Activated naive CD8-positive, alpha-beta T cell treated with anti-CD3 and anti-CD28 coated beads, Interleukin-2, amount 50 U/mL, for 24 hours (primary cell): ENCODE measurements at regions not wholly inside any gene's neighbourhood (a gene's known extent, or its start where the extent isn't known, plus 50 kb on each side); places are given as distances from the start of the nearest gene placed in this dataset.

Experiments used
- ATAC-seq: fragments of 150-1000 bp; cut with Tn5 transposase; one replicate; pipeline ENCODE4 v1.10.0; 2021
- DNase-seq: peaks from one replicate; pipeline ENCODE4 v3.0.0; 2021
- H3K27ac Mint-ChIP-seq: one replicate; pipeline ENCODE4 v1.8.0; 2021; ENCODE audit warnings: mild to moderate bottlenecking, mixed read lengths
- H3K27me3 Mint-ChIP-seq: one replicate; pipeline ENCODE4 v1.8.0; 2021; ENCODE audit warnings: mixed read lengths
- H3K36me3 Mint-ChIP-seq: one replicate; pipeline ENCODE4 v1.8.0; 2021; ENCODE audit warnings: low read depth, mixed read lengths
- H3K4me1 Mint-ChIP-seq: one replicate; pipeline ENCODE4 v1.8.0; 2021; ENCODE audit warnings: mixed read lengths
- H3K4me3 Mint-ChIP-seq: one replicate; pipeline ENCODE4 v1.8.0; 2021; ENCODE audit warnings: mild to moderate bottlenecking, moderate library complexity, mixed read lengths
- H3K9me3 Mint-ChIP-seq: one replicate; pipeline ENCODE4 v1.8.0; 2021; ENCODE audit warnings: mixed read lengths

GRCh38 chr6:128759447-128759846 lies 123.5 kb upstream of the LAMA2 start:
- Mint-ChIP-seq H3K27me3 (peaks cover 5% of the 10 kb centered on the region), H3K4me1 (no peaks in the 10 kb centered on the region), H3K36me3 (no peaks in the 10 kb centered on the region), H3K9me3 (no peaks in the 10 kb centered on the region), H3K4me3 (no peak overlapping the region), H3K27ac (no peak overlapping the region)
- DNase-seq (no peak), ATAC-seq (peak; percentile 7)

GRCh38 chr6:128757961-128758360 lies 125.0 kb upstream of the LAMA2 start:
- ATAC-seq: no peak
- Mint-ChIP-seq H3K4me1 (no peaks in the 10 kb centered on the region), H3K27me3 (peaks cover 5% of the 10 kb centered on the region), H3K9me3 (no peaks in the 10 kb centered on the region), H3K36me3 (no peaks in the 10 kb centered on the region), H3K4me3 (no peak overlapping the region), H3K27ac (no peak overlapping the region)
- no peak for DNase-seq

- H3K36me3 Mint-ChIP-seq: no peaks in the 10 kb centered on the region
- H3K4me3 Mint-ChIP-seq: no peak overlapping the region
- H3K4me1 Mint-ChIP-seq: no peaks in the 10 kb centered on the region
- H3K27me3 Mint-ChIP-seq: peaks cover 9% of the 10 kb centered on the region
- H3K9me3 Mint-ChIP-seq: no peaks in the 10 kb centered on the region
- H3K27ac Mint-ChIP-seq: no peak overlapping the region
- DNase-seq (no peak), ATAC-seq (no peak)
These were observed 128.2 kb upstream of the LAMA2 start for GRCh38 chr6:128754658-128755256.

DNA sequence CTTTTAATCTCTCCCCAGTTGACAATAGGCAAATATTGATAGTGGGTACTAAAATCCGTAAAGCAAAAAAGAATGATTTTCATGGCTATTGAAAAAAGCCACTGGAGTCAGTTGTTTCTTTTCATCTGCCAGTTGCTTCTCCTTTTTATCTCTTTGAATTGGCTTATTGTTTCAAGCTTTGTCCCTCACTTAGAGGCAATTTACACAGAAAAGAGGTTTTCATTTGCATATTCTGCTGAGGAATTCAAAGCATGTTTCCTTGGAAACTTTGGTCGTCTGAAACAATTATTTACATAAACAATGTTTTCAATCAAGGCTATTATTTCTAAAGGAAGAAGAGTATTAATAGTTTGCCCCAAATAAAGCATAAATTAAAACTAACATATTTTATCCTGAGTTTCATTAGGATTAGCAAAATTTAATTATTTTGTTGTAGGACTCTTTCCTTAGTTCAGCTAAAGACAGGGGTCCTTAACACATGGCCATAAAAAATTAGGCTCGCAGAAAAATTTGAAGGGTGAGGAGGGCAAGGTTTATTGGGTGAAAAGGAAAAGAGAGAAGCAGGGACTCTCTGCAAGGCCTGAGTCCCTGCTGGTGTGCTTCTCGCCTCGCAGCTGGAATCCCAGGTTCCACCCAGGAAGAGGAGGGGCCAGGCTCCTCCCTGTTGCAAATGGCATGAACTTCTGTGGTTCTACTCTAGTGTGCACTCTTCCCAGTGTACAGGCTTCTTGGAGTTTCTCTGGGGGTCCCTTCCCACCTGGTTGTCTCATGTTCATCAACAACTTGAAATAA lies 138.8 kb upstream of the LAMA2 start:
- ATAC-seq: no peak
- Mint-ChIP-seq H3K4me3 (no peak overlapping the region), H3K9me3 (no peaks in the 10 kb centered on the region)

DNA sequence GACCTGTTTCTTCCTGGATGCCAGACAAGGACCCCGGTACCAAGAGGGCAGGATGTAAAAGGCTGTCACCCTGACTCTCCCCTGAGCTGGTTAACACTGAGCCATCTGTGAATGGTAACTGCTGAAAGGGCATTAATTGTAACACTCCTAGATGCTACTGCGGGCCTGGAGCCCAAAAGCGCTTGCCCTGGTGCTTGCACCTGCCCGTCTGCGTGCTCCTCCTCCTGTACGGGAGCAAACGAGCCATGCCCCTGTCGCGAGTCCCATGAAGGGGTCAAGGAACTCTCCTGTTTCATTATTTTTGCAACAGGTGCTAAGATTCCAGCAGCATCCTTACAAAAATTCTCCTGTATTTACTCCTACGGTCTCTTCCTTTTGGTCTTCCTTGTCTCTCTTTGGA lies 140.0 kb upstream of the LAMA2 start:
- H3K36me3 Mint-ChIP-seq: no peaks in the 10 kb centered on the region
- no peak overlapping the region for H3K27ac Mint-ChIP-seq
- no peaks in the 10 kb centered on the region for H3K9me3 Mint-ChIP-seq
- no peak for ATAC-seq
- peaks cover 5% of the 10 kb centered on the region for H3K27me3 Mint-ChIP-seq
- DNase-seq: no peak
- peaks cover 5% of the 10 kb centered on the region for H3K4me1 Mint-ChIP-seq
- H3K4me3 Mint-ChIP-seq: no peak overlapping the region

More for the DNA sequence above, 138.8 kb upstream of the LAMA2 start:
- DNase-seq: no peak
- Mint-ChIP-seq H3K36me3 (no peaks in the 10 kb centered on the region), H3K27me3 (peaks cover 5% of the 10 kb centered on the region), H3K4me1 (no peaks in the 10 kb centered on the region), H3K27ac (no peak overlapping the region)

GRCh38 chr6:128740951-128741350 lies 142.0 kb upstream of the LAMA2 start:
- ATAC-seq (no peak), DNase-seq (no peak)
- Mint-ChIP-seq H3K27me3 (no peaks in the 10 kb centered on the region), H3K36me3 (no peaks in the 10 kb centered on the region), H3K9me3 (no peaks in the 10 kb centered on the region), H3K4me1 (peaks cover 5% of the 10 kb centered on the region), H3K27ac (no peak overlapping the region), H3K4me3 (no peak overlapping the region)

- H3K27me3 Mint-ChIP-seq: peaks cover 2% of the 10 kb centered on the region
- no peaks in the 10 kb centered on the region for H3K9me3 Mint-ChIP-seq
- H3K4me1 Mint-ChIP-seq: peaks cover 5% of the 10 kb centered on the region
- ATAC-seq: no peak
- no peak overlapping the region for H3K27ac Mint-ChIP-seq
- no peak for DNase-seq
- no peaks in the 10 kb centered on the region for H3K36me3 Mint-ChIP-seq
- no peak overlapping the region for H3K4me3 Mint-ChIP-seq
These were observed 143.8 kb upstream of the LAMA2 start for GRCh38 chr6:128739112-128739511.

DNA sequence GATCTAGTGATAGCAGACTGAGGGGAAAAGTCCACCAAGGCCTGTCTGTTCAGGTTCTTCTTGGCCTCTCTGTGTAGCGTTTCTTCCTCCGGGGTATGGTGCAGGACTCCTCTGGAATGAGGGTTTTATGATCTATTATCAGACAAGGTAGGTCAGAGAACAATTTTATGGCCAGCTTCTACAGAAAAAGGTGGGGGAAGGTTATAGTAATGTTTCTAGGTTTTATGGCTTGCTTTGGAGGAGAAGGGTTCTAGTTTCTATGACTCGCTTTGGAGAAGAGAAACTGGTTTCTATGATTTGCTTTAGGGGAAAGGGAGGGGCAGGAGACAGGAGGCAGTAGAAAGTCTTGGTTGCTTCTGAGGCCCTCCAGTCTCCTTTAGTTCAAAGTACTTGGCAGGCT lies 144.8 kb upstream of the LAMA2 start:
- Mint-ChIP-seq H3K27me3 (peaks cover 2% of the 10 kb centered on the region), H3K27ac (no peak overlapping the region), H3K36me3 (no peaks in the 10 kb centered on the region), H3K4me1 (peaks cover 5% of the 10 kb centered on the region), H3K4me3 (no peak overlapping the region), H3K9me3 (no peaks in the 10 kb centered on the region)
- ATAC-seq (peak; percentile 52), DNase-seq (no peak)

GRCh38 chr6:128736780-128737179 lies 146.2 kb upstream of the LAMA2 start:
- no peaks in the 10 kb centered on the region for H3K9me3 Mint-ChIP-seq
- no peaks in the 10 kb centered on the region for H3K36me3 Mint-ChIP-seq
- H3K4me3 Mint-ChIP-seq: no peak overlapping the region
- H3K4me1 Mint-ChIP-seq: peaks cover 5% of the 10 kb centered on the region
- H3K27me3 Mint-ChIP-seq: peaks cover 6% of the 10 kb centered on the region
- H3K27ac Mint-ChIP-seq: no peak overlapping the region
- no peak for ATAC-seq
- no peak for DNase-seq

DNA sequence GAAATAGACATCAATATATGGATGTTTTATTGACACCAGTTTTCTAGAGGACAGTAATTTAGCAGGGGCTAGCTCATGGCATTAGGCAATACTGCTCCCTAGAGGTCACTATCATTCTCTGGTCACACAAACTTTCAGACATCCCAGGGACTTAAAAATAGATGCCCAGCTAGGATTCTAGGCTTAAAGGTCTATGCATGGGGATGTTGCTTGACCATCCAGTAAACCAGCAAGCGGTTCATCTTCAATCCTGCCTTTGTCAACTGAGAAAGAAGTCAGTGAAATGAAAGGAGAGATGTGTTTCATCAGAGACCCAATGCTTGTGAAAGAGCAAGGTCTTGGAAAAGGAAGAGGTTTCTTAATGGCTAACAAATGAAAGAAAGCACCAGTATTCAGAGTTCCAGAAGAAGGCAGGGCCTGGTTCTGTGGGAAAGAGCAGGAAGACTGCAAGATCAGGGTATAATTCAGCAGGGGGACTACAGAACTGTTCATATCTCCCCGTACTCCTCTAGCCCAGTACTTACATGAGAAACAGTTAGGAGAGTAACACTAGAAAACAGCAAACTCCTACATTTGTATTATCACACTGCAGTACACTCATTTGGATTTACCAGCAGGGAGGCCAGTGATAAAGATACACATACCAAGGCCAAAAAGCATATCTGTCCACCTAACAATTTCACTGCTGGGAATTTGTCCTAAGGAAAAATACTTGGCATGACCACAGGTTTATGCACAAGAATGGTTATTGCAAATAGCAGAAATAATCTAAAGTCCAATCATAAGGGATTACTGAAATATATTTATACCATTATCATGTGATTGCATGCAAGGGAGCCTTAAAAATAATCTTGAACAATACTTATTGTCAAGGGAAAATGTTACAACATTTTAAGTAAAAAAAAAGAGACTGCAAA lies 151.4 kb upstream of the LAMA2 start:
- no peaks in the 10 kb centered on the region for H3K4me1 Mint-ChIP-seq
- no peak overlapping the region for H3K27ac Mint-ChIP-seq
- H3K9me3 Mint-ChIP-seq: no peaks in the 10 kb centered on the region
- DNase-seq: no peak
- ATAC-seq: peak; percentile 52
- H3K27me3 Mint-ChIP-seq: peaks cover 18% of the 10 kb centered on the region
- no peak overlapping the region for H3K4me3 Mint-ChIP-seq
- H3K36me3 Mint-ChIP-seq: no peaks in the 10 kb centered on the region

GRCh38 chr6:128727500-128727899 lies 155.4 kb upstream of the LAMA2 start:
- Mint-ChIP-seq H3K4me1 (peaks cover 4% of the 10 kb centered on the region), H3K9me3 (no peaks in the 10 kb centered on the region), H3K36me3 (no peaks in the 10 kb centered on the region), H3K27me3 (peaks cover 23% of the 10 kb centered on the region), H3K27ac (no peak overlapping the region), H3K4me3 (no peak overlapping the region)
- no peak for ATAC-seq
- no peak for DNase-seq

DNA sequence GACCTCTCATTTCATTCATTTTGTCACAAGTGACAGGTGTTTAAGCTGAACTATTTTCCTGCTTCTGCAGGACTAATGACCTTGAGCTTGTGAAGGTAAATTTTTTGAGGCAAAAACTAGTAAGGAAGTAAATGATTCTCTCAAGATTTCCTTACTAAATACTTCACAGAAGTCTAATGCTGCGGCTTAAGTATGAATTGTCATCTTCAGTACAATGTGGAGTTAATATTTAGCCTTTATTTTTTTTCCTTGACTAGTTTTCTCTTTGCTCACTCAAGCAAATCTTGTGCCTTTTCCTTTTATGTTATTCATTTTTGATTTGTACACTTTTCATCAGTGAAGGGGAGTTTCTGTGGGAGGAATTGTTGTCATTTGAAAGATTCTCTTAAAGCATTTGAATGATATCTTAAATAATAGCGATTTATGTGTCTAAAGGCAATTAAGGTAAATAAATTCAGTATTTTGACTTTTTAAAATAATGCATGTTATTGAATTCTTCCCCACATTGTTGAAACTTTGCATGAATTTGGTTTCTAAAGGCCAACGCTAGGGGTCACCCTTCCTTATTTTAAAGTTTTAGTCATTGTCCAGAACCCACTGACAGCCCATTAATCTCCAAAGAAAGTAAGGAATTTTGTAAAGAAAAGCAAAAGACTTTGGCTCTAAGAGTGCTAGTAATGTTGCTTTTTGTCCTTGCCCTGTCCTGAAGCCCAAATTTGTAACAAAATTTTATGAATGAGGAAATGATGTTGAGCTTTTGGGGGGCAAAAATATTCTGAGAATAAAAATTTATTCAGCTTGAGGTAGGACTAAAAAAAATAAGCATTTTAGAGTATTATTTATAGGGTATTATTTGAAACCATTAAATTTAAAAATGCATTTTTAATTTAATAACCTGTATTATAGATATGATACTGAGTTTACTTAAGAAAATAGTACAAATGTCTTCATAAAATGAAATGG lies 157.4 kb upstream of the LAMA2 start:
- ATAC-seq (no peak), DNase-seq (peak; percentile 26)
- Mint-ChIP-seq H3K9me3 (no peaks in the 10 kb centered on the region), H3K4me1 (peaks cover 4% of the 10 kb centered on the region), H3K27ac (no peak overlapping the region), H3K27me3 (peaks cover 25% of the 10 kb centered on the region), H3K4me3 (no peak overlapping the region), H3K36me3 (no peaks in the 10 kb centered on the region)

DNA sequence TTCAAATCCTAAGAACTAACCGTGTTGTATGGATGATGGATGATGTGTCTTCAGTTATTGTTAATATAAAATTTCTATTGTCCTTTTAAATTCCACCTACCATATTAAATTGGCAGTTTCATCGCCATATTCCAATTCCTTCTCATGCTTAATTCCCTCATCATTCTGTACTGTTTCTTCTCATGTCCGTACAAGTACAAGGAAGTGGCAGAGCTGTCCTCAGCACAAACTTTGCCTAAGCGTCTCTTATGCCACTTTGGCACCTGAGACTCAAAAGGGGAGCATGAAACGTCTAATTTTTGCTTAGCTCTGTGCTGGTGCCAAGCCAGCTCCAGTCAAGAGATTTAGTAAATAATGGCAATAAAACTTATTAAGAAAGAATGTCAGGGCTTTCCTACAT lies 158.2 kb upstream of the LAMA2 start:
- H3K9me3 Mint-ChIP-seq: no peaks in the 10 kb centered on the region
- no peak for DNase-seq
- H3K27me3 Mint-ChIP-seq: peaks cover 25% of the 10 kb centered on the region
- H3K4me3 Mint-ChIP-seq: no peak overlapping the region
- peaks cover 4% of the 10 kb centered on the region for H3K4me1 Mint-ChIP-seq
- no peak overlapping the region for H3K27ac Mint-ChIP-seq
- no peaks in the 10 kb centered on the region for H3K36me3 Mint-ChIP-seq
- no peak for ATAC-seq

- Mint-ChIP-seq H3K9me3 (no peaks in the 10 kb centered on the region), H3K27me3 (peaks cover 20% of the 10 kb centered on the region), H3K36me3 (no peaks in the 10 kb centered on the region), H3K4me1 (peaks cover 4% of the 10 kb centered on the region), H3K4me3 (no peak overlapping the region), H3K27ac (no peak overlapping the region)
- DNase-seq: no peak
- peak; percentile 49 for ATAC-seq
These were observed 159.3 kb upstream of the LAMA2 start for GRCh38 chr6:128723667-128724066.
